A549 (cell line): ENCODE measurements at regions not wholly inside any gene's neighbourhood (a gene's known extent, or its start where the extent isn't known, plus 50 kb on each side); places are given as distances from the start of the nearest gene placed in this dataset.

Experiments used
- ATAC-seq, 2 experiments: fragments of 200-7000 bp in 1 of 2; fragments of >200 bp in 1 of 2; cut with Nextera tagmentation in 1 of 2; cut with Tn5 transposase in 1 of 2; 3 replicates each; pipeline versions ENCODE4 v1.8.0 to v1.9.1; 2018 to 2020; ENCODE audit warnings: mild to moderate bottlenecking in 1 of 2, moderate library complexity in 1 of 2
- CTCF ChIA-PET: fragments of 300-600 bp; sonication (Branson Sonifier 250); formaldehyde crosslinking; extraction: SDS; loops from one replicate; lab custom pipeline; 2021; ENCODE audit warnings: antibody characterized with exemption, inconsistent platforms; lab: Yijun Ruan, JAX
- POLR2A ChIA-PET: fragments of 350-600 bp; formaldehyde crosslinking; extraction: SDS; loops from one replicate; lab custom pipeline; 2021; ENCODE audit warnings: antibody characterized with exemption, inconsistent platforms; lab: Yijun Ruan, JAX
- DNase-seq, 2 experiments: peaks; one replicate each; pipeline versions ENCODE4 v3.0.0 to v3.0.0-alpha.2; 2011 to 2016; ENCODE audit warnings: low read depth in 1 of 2, low spot score in 1 of 2
- FAIRE-seq: peaks from 2 replicates; lab custom pipeline; 2011; peaks lifted over from hg19 to GRCh38; lab: Jason Lieb, UNC
- H3K27ac ChIP-seq, 2 experiments: fragments of >200 bp; sonication (Bioruptor Twin); formaldehyde crosslinking; 3 replicates each; pipeline ENCODE4 v1.5.1; 2016 to 2017
- H3K4me1 ChIP-seq: fragments of >200 bp; sonication (Bioruptor Twin); formaldehyde crosslinking; 3 replicates; pipeline ENCODE4 v1.6.1; 2016
- H3K4me2 ChIP-seq: fragments of >200 bp; sonication (Bioruptor Twin); formaldehyde crosslinking; 3 replicates; pipeline ENCODE4 v1.6.1; 2016
- H3K4me3 ChIP-seq: fragments of >200 bp; sonication (Bioruptor Twin); formaldehyde crosslinking; 3 replicates; pipeline ENCODE4 v1.5.1; 2016
- H3K9me3 ChIP-seq: fragments of >200 bp; sonication (Bioruptor Twin); formaldehyde crosslinking; 3 replicates; pipeline ENCODE4 v1.6.1; 2016
- CBX2 ChIP-seq: fragments of 200-600 bp; sonication (generic); IDR thresholded peaks from 2 replicates; pipeline ENCODE4 v1.6.1; 2016; ENCODE audit warnings: low read depth, mild to moderate bottlenecking, borderline replicate concordance
- CEBPB ChIP-seq, 2 experiments: fragments of >200 bp in 1 of 2; sonication (Bioruptor Twin) in 1 of 2; formaldehyde crosslinking in 1 of 2; IDR thresholded peaks; 2 replicates each; pipeline ENCODE4 v1.6.1; 2012 to 2016
- CHD4 ChIP-seq: fragments of 200-600 bp; sonication (generic); IDR thresholded peaks from 2 replicates; pipeline ENCODE4 v1.6.1; 2016; ENCODE audit warnings: antibody characterized with exemption, mild to moderate bottlenecking, borderline replicate concordance
- CTCF ChIP-seq: fragments of >200 bp; sonication (Bioruptor Twin); formaldehyde crosslinking; IDR thresholded peaks from 3 replicates; pipeline ENCODE4 v1.5.1; 2016
- EHF ChIP-seq: fragments of 250-450 bp; sonication (Bioruptor Pico); IDR thresholded peaks from 2 replicates; pipeline ENCODE4 v1.5.0; 2020; ENCODE audit warnings: mild to moderate bottlenecking
- HOXA7 ChIP-seq: fragments of 250-450 bp; sonication (Bioruptor Pico); IDR thresholded peaks from 2 replicates; pipeline ENCODE4 v1.5.0; 2020; ENCODE audit warnings: mild to moderate bottlenecking, moderate library complexity
- HOXB13 ChIP-seq: fragments of 250-450 bp; sonication (Bioruptor Pico); IDR thresholded peaks from 2 replicates; pipeline ENCODE4 v1.5.0; 2020; ENCODE audit warnings: low read depth, mild to moderate bottlenecking, moderate library complexity
- JUNB ChIP-seq: fragments of >200 bp; sonication (Bioruptor Twin); formaldehyde crosslinking; IDR thresholded peaks from 2 replicates; pipeline ENCODE4 v1.6.1; 2016
- KDM1A ChIP-seq: fragments of 200-600 bp; sonication (generic); IDR thresholded peaks from 2 replicates; pipeline ENCODE4 v1.6.1; 2016; ENCODE audit warnings: low read depth, mild to moderate bottlenecking
- MAX ChIP-seq: IDR thresholded peaks from 2 replicates; pipeline ENCODE4 v1.6.1; 2012
- MYC ChIP-seq: IDR thresholded peaks from 2 replicates; pipeline ENCODE4 v1.6.1; 2012; ENCODE audit warnings: mild to moderate bottlenecking, inconsistent platforms, low read length, improper control_type of control experiment, borderline replicate concordance
- NFE2L2 ChIP-seq: fragments of 150-350 bp; conservative IDR thresholded peaks from 2 replicates; pipeline ENCODE4 v1.6.1; 2014; ENCODE audit warnings: low read length
- NR3C1 ChIP-seq: fragments of >200 bp; sonication (Bioruptor Twin); formaldehyde crosslinking; IDR thresholded peaks from 3 replicates; pipeline ENCODE4 v1.6.1; 2017
- PHF8 ChIP-seq: fragments of 200-600 bp; sonication (generic); IDR thresholded peaks from 2 replicates; pipeline ENCODE4 v1.6.1; 2016; ENCODE audit warnings: low read depth, mild to moderate bottlenecking, antibody characterized with exemption, moderate library complexity, borderline replicate concordance
- REST ChIP-seq: fragments of 200-600 bp; sonication (generic); IDR thresholded peaks from 2 replicates; pipeline ENCODE4 v1.6.1; 2016; ENCODE audit warnings: antibody characterized with exemption, mild to moderate bottlenecking, moderate library complexity
- RFX5 ChIP-seq: fragments of 450-650 bp; IDR thresholded peaks from 2 replicates; pipeline ENCODE4 v1.7.1; 2014; ENCODE audit warnings: antibody characterized with exemption, mild to moderate bottlenecking, moderate library complexity
- SREBF2 ChIP-seq: fragments of 450-650 bp; IDR thresholded peaks from 2 replicates; pipeline ENCODE4 v1.6.1; 2014; ENCODE audit warnings: mild to moderate bottlenecking, moderate library complexity
- ZSCAN20 ChIP-seq: fragments of 250-450 bp; sonication (Bioruptor Pico); IDR thresholded peaks from 2 replicates; pipeline ENCODE4 v1.8.0; 2022; ENCODE audit warnings: mild to moderate bottlenecking, moderate library complexity
- WGBS: methylation state at CpG from one replicate; pipeline ENCODE4 v1.1.6; 2017; ENCODE audit errors: missing lambda C conversion rate; 5-methylcytosine and 5-hydroxymethylcytosine counted together

GRCh38 chr14:56730538-56731145 lies 79.6 kb downstream of the OTX2 start:
- H3K4me3 ChIP-seq = no peak overlapping the region
- no peak for DNase-seq
- no peak for TF ChIP-seq RFX5
- TF ChIP-seq EHF (CRISPR knock-in tag) = no peak
- no peak for TF ChIP-seq ZSCAN20 (CRISPR knock-in tag)
- no peak for TF ChIP-seq HOXB13 (CRISPR knock-in tag)
- TF ChIP-seq PHF8 = no peak
- TF ChIP-seq NR3C1 = no peak
- TF ChIP-seq HOXA7 = no peak
- no peak for TF ChIP-seq SREBF2
- no peak for TF ChIP-seq JUNB
- TF ChIP-seq KDM1A = no peak
- no peak for TF ChIP-seq REST
- TF ChIP-seq CTCF = no peak
- TF ChIP-seq CEBPB (IDR thresholded peaks at IDR 0.05) = no peak
- TF ChIP-seq MYC = no peak
- TF ChIP-seq CBX2 = no peak
- TF ChIP-seq, all 56 proteins: peak for 0
- no peaks in the 10 kb centered on the region for H3K4me1 ChIP-seq
- 63% methylated on average over 17 of the region's 17 CpGs for WGBS
- no peak for ATAC-seq
- H3K4me2 ChIP-seq = no peak overlapping the region
- FAIRE-seq = no peak
- no peaks in the 10 kb centered on the region for H3K9me3 ChIP-seq
- no peak overlapping the region for H3K27ac ChIP-seq
- ChIA-PET POLR2A (no interaction called here), CTCF (interaction anchor here (1.5 kb wide), 1 partner anchor 24 kb away, joined by 3 read pairs; no protein-coding TSS in a partner anchor)

GRCh38 chr14:56724013-56724412 lies 86.3 kb downstream of the OTX2 start:
- FAIRE-seq (no peak), DNase-seq (no peak), ATAC-seq (no peak)
- Histone ChIP-seq H3K4me1 (no peaks in the 10 kb centered on the region), H3K27ac (no peak overlapping the region), H3K4me3 (no peak overlapping the region), H3K4me2 (no peak overlapping the region), H3K9me3 (no peaks in the 10 kb centered on the region)
- ChIA-PET POLR2A (no interaction called here), CTCF (interaction anchor here (0.6 kb wide), 1 partner anchor 900 kb away, joined by 3 read pairs; no protein-coding TSS in a partner anchor)
- TF ChIP-seq MAX (no peak), NFE2L2 (no peak)
- 0% methylated on average over 1 of the region's 1 CpG for WGBS

GRCh38 chr14:56723418-56723817 lies 86.9 kb downstream of the OTX2 start:
- POLR2A ChIA-PET = no interaction called here
- H3K4me2 ChIP-seq = no peak overlapping the region
- no peak overlapping the region for H3K27ac ChIP-seq
- DNase-seq (no peak), ATAC-seq (no peak), FAIRE-seq (no peak)
- no peak for TF ChIP-seq CHD4
- peak; percentile 42; the same call in 1 of the 2 replicates for TF ChIP-seq REST
- H3K9me3 ChIP-seq = no peaks in the 10 kb centered on the region
- CTCF ChIA-PET = no interaction called here
- no peaks in the 10 kb centered on the region for H3K4me1 ChIP-seq
- no peak overlapping the region for H3K4me3 ChIP-seq
